ENCODE measurements at regions not wholly inside any gene's neighbourhood (a gene's known extent, or its start where the extent isn't known, plus 50 kb on each side); places are given as distances from the start of the nearest gene placed in this dataset.
"Not testable (repeated sequence)": the region's sequence is repeated elsewhere in the genome, so short reads cannot be mapped to it uniquely, and the experiment has no call there.

DNA sequence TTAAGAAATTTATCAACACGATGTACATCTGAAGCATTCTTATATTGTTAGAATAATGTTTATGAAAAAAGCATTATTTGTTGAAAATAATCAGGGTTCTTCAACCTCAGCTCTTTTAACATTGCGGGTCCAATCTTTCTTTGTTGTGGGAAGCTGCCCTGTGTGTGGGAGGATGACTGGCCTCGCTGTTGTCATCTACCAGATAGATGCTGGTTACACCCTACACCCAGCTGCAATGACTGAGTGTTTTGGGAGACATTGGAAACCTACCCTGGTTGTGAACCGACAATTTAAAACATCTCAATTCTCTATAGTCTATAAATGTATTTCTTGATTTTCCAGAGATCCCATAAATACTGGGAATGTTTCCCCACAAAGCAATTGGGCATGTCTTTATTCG is 794.2 kb upstream of the CDH10 start:
- DNase-seq: no peak
- H3K36me3 ChIP-seq (ENCODE audit: control insufficient read depth, insufficient read depth, low read length): no peaks in the 10 kb centered on the region
- no peaks in the 10 kb centered on the region for H3K4me1 ChIP-seq (ENCODE audit: control insufficient read depth, insufficient read depth, low read length)
- no peaks in the 10 kb centered on the region for H3K27me3 ChIP-seq (ENCODE audit: control insufficient read depth, insufficient read depth, low read length)
- peaks cover 2% of the 10 kb centered on the region for H3K9me3 ChIP-seq (replicated peaks; ENCODE audit: control insufficient read depth, low read depth, low read length)
- no peak overlapping the region for H3K4me3 ChIP-seq (ENCODE audit: low read length)
- WGBS (ENCODE audit: insufficient coverage): 100% methylated on average over 1 of the region's 5 CpGs
- H3K27ac ChIP-seq (ENCODE audit: low read length): no peak overlapping the region

DNA sequence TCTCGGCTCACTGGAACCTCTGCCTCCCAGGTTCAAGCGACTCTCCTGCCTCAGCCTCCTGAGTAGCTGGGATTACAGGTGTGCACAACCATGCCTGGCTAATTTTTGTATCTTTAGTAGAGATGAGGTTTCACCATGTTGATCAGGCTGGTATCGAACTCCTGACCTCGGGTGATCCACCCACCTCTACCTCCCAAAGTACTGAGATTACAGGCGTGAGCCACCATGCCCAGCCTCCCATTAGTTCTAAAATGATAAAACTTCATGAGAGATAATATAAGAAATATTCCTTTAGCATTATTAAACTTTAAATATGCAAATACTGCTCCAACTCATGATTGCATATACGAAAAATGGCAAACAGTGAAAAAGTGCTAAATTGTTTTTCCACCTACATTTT is 793.6 kb upstream of the CDH10 start:
- H3K27me3 ChIP-seq (ENCODE audit: control insufficient read depth, insufficient read depth, low read length); H3K36me3 ChIP-seq (ENCODE audit: control insufficient read depth, insufficient read depth, low read length); H3K4me1 ChIP-seq (ENCODE audit: control insufficient read depth, insufficient read depth, low read length); H3K4me3 ChIP-seq (ENCODE audit: low read length); DNase-seq; H3K9me3 ChIP-seq (replicated peaks; ENCODE audit: control insufficient read depth, low read depth, low read length); H3K27ac ChIP-seq (ENCODE audit: low read length): not testable (repeated sequence)
- WGBS (ENCODE audit: insufficient coverage): no CpG with 5 or more reads among the region's 6 CpGs

DNA sequence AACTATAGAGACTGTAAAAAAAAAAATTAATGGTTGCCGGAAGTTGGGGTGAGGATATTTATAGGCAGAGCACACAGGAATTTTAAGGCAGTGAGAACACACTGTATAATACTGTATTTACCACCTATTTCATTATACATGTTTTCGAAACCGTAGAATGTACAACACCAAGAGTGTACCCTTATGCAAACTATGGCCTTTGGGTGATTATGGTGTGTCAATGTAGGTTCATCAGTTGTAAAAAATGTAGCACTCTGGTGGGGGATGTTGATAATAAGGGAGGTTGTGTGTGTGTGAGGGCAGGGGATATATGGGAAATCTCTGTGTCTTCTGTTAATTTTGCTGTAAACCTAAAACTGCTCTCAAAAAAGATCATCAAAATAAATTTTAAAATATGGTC is 791.7 kb upstream of the CDH10 start:
- no peak for DNase-seq
- H3K36me3 ChIP-seq (ENCODE audit: control insufficient read depth, insufficient read depth, low read length): no peaks in the 10 kb centered on the region
- H3K4me1 ChIP-seq (ENCODE audit: control insufficient read depth, insufficient read depth, low read length): no peaks in the 10 kb centered on the region
- no peak overlapping the region for H3K4me3 ChIP-seq (ENCODE audit: low read length)
- 100% methylated on average over 2 of the region's 3 CpGs for WGBS (ENCODE audit: insufficient coverage)
- no peak overlapping the region for H3K27ac ChIP-seq (ENCODE audit: low read length)
- no peaks in the 10 kb centered on the region for H3K27me3 ChIP-seq (ENCODE audit: control insufficient read depth, insufficient read depth, low read length)
- peaks cover 2% of the 10 kb centered on the region for H3K9me3 ChIP-seq (replicated peaks; ENCODE audit: control insufficient read depth, low read depth, low read length)

DNA sequence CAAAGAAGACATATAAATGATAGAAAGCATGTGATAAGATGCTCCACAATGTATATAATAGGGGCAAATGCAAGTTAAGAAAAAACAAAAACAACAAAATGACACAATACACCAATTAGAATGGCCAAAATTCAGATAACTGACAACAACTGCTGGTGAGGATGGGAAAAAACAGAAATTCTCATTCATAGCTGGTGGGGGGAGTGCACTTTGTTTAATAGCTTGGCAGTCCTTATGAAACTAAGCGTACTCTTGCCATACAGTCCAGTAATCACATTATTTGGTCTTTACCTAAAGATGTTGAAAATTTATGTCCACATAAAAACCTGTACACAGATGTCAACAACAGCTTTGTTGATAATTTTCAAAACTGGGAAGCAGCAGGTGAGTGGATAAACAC is 791.1 kb upstream of the CDH10 start:
- no peaks in the 10 kb centered on the region for H3K27me3 ChIP-seq (ENCODE audit: control insufficient read depth, insufficient read depth, low read length)
- no CpG with 5 or more reads among the region's 1 CpG for WGBS (ENCODE audit: insufficient coverage)
- H3K9me3 ChIP-seq (replicated peaks; ENCODE audit: control insufficient read depth, low read depth, low read length): peaks cover 2% of the 10 kb centered on the region
- no peaks in the 10 kb centered on the region for H3K4me1 ChIP-seq (ENCODE audit: control insufficient read depth, insufficient read depth, low read length)
- no peak for DNase-seq
- no peak overlapping the region for H3K27ac ChIP-seq (ENCODE audit: low read length)
- H3K36me3 ChIP-seq (ENCODE audit: control insufficient read depth, insufficient read depth, low read length): no peaks in the 10 kb centered on the region
- H3K4me3 ChIP-seq (ENCODE audit: low read length): no peak overlapping the region

DNA sequence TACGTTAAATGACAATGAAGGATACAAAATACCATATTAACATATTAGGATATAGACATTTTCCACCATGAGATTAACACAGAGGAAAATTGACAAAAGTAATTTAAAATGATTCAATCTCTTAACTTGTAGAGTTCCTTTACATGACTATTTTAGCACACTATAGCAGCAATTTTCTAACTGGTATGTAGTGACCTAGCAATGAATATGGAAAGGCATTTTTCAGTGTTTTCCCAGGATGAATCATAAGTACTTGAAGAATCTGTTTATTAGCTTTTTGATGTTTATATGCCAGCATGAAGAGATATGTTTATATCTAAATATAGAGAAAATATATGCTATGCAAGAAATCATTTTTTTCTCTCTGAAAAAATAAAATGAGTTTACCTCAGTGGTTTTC is 782.5 kb upstream of the CDH10 start:
- Histone ChIP-seq H3K9me3 (replicated peaks; ENCODE audit: control insufficient read depth, low read depth, low read length) (no peaks in the 10 kb centered on the region), H3K27me3 (ENCODE audit: control insufficient read depth, insufficient read depth, low read length) (no peaks in the 10 kb centered on the region), H3K27ac (ENCODE audit: low read length) (no peak overlapping the region), H3K36me3 (ENCODE audit: control insufficient read depth, insufficient read depth, low read length) (no peaks in the 10 kb centered on the region), H3K4me3 (ENCODE audit: low read length) (no peak overlapping the region), H3K4me1 (ENCODE audit: control insufficient read depth, insufficient read depth, low read length) (no peaks in the 10 kb centered on the region)
- no CpG with 5 or more reads among the region's 1 CpG for WGBS (ENCODE audit: insufficient coverage)
- no peak for DNase-seq

DNA sequence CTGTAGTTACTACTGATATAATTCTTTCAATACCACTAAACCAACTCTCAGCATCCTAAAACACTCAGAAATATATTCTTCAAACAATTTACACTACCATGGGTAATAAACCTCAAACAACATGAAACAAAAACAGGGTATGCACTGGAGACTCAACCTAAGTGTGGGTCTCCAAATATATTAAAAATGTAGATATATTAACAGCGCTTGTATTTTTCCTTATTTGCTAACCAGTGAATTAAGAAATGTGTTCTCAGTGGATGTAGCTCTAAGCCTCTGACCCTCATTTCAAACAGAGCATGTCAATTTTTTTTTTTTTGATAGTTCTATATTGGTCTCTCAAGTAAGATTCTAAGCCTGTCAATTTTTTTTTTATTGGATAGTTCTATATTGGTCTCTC is 778.5 kb upstream of the CDH10 start:
- DNase-seq: no peak
- Histone ChIP-seq H3K4me1 (ENCODE audit: control insufficient read depth, insufficient read depth, low read length) (no peaks in the 10 kb centered on the region), H3K9me3 (replicated peaks; ENCODE audit: control insufficient read depth, low read depth, low read length) (no peaks in the 10 kb centered on the region), H3K27me3 (ENCODE audit: control insufficient read depth, insufficient read depth, low read length) (no peaks in the 10 kb centered on the region), H3K27ac (ENCODE audit: low read length) (no peak overlapping the region), H3K4me3 (ENCODE audit: low read length) (no peak overlapping the region), H3K36me3 (ENCODE audit: control insufficient read depth, insufficient read depth, low read length) (no peaks in the 10 kb centered on the region)
- WGBS (ENCODE audit: insufficient coverage): no CpG with 5 or more reads among the region's 1 CpG

DNA sequence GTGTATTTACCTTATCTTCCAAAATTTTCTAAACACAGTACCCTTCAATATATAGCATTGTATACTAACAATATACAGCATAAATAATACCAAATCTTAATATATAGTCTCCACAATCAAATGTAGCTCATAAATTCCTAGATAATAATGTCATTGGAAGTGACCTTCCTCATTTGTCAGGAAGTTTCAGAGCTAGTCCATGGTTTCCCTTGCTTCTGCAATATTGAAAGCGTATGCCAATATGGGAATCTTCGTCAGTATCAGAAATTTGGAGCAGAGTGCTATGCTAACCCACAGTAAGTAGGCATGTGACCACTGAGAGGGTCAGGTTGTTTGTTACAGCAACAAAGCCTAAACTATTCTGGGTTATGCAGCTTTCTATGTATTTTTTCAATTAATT is 774.9 kb upstream of the CDH10 start:
- Histone ChIP-seq H3K27ac (ENCODE audit: low read length) (no peak overlapping the region), H3K4me1 (ENCODE audit: control insufficient read depth, insufficient read depth, low read length) (no peaks in the 10 kb centered on the region), H3K27me3 (ENCODE audit: control insufficient read depth, insufficient read depth, low read length) (no peaks in the 10 kb centered on the region), H3K36me3 (ENCODE audit: control insufficient read depth, insufficient read depth, low read length) (no peaks in the 10 kb centered on the region), H3K4me3 (ENCODE audit: low read length) (no peak overlapping the region), H3K9me3 (replicated peaks; ENCODE audit: control insufficient read depth, low read depth, low read length) (no peaks in the 10 kb centered on the region)
- no CpG with 5 or more reads among the region's 2 CpGs for WGBS (ENCODE audit: insufficient coverage)
- DNase-seq: no peak

DNA sequence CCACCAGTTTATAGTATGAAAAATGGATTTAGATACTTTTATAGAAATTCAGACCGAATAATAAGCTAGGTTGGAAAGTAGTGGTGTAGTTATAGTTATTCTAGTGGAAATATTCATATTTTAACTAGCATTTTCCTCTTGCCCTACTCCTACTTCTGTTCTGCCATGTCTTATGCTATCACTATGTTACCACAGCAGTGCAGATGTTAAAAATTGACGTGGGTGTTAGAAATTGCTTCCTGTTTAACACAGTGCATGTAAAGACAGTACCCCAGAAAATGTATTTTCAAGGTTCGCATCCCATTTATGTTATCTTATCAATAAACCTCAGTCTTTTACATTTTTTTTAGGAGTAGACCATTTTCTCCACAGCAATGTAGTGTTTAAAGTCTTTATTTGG is 774.2 kb upstream of the CDH10 start:
- WGBS (ENCODE audit: insufficient coverage): no CpG with 5 or more reads among the region's 3 CpGs
- no peaks in the 10 kb centered on the region for H3K9me3 ChIP-seq (replicated peaks; ENCODE audit: control insufficient read depth, low read depth, low read length)
- H3K27ac ChIP-seq (ENCODE audit: low read length): no peak overlapping the region
- no peaks in the 10 kb centered on the region for H3K4me1 ChIP-seq (ENCODE audit: control insufficient read depth, insufficient read depth, low read length)
- H3K36me3 ChIP-seq (ENCODE audit: control insufficient read depth, insufficient read depth, low read length): no peaks in the 10 kb centered on the region
- H3K27me3 ChIP-seq (ENCODE audit: control insufficient read depth, insufficient read depth, low read length): no peaks in the 10 kb centered on the region
- no peak overlapping the region for H3K4me3 ChIP-seq (ENCODE audit: low read length)
- no peak for DNase-seq

DNA sequence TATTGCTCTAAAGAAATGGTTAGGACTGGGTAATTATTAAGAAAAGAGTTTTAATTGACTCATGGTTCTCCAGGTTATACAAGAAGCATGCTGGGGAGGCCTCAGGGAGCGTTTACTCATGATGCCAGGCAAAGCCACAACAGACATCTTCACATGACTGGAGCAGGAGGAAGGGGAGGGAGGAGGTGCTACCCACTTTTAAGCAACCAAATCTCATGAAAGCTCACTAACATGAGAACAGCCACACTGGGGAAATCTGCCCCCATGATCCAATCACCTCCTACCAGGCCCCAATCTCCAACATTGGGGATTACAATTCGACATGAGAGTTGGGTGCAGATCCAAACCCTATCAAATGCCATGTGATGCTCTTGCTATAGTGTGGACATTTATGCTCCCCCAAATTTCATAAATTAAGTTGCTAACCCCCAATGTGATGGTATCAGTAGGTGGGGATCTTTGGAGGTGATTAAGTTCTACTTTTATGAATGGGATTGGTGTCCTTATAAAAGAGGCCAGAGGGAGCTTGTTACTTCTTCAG is 773.6 kb upstream of the CDH10 start:
- WGBS (ENCODE audit: insufficient coverage): 40% methylated on average over 1 of the region's 2 CpGs
- no peaks in the 10 kb centered on the region for H3K36me3 ChIP-seq (ENCODE audit: control insufficient read depth, insufficient read depth, low read length)
- no peak overlapping the region for H3K4me3 ChIP-seq (ENCODE audit: low read length)
- no peak for DNase-seq
- H3K27me3 ChIP-seq (ENCODE audit: control insufficient read depth, insufficient read depth, low read length): no peaks in the 10 kb centered on the region
- no peaks in the 10 kb centered on the region for H3K9me3 ChIP-seq (replicated peaks; ENCODE audit: control insufficient read depth, low read depth, low read length)
- no peaks in the 10 kb centered on the region for H3K4me1 ChIP-seq (ENCODE audit: control insufficient read depth, insufficient read depth, low read length)
- H3K27ac ChIP-seq (ENCODE audit: low read length): no peak overlapping the region

DNA sequence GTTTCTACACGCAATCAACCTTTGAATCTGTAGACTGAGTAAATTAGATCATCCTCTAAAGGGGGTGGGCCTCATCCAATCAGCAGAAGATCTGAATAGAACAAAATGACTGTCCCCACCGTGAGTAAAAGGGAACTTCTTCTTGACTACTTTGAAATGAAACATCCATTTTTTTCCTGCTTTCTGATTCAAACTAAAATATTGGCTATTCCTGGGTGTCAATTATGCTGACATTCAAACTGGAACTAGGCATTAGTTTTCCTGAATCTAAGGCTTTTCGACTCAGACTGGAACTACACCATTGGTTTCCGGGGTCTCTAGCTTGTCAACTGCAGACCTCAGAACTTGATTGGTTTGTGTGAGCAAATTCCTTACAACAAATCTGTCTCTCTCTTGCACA is 772.2 kb upstream of the CDH10 start:
- H3K27me3 ChIP-seq (ENCODE audit: control insufficient read depth, insufficient read depth, low read length): no peaks in the 10 kb centered on the region
- H3K36me3 ChIP-seq (ENCODE audit: control insufficient read depth, insufficient read depth, low read length): no peaks in the 10 kb centered on the region
- no peak overlapping the region for H3K27ac ChIP-seq (ENCODE audit: low read length)

DNA sequence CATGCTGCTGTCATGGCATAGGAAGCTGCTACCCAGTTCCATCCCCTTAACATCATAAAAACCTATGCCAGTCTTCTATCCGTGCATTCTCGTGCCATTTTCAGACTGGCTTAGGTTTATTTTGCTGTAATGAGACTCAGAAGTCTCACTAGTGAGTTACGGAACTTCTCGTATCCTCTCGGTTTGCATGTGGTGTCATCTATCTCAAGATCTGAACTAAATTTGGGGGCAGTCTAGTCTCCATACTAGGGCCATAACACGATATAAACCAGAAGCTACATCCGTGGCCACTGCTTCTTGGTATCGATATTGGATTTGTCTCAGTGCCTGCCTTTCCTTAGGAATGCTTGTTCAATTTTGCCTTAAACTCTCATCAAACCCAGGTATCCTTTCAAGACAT is 771.2 kb upstream of the CDH10 start:
- WGBS (ENCODE audit: insufficient coverage): 97% methylated on average over 6 of the region's 8 CpGs
- H3K4me1 ChIP-seq (ENCODE audit: control insufficient read depth, insufficient read depth, low read length): no peaks in the 10 kb centered on the region
- H3K4me3 ChIP-seq (ENCODE audit: low read length): no peak overlapping the region
- no peaks in the 10 kb centered on the region for H3K9me3 ChIP-seq (replicated peaks; ENCODE audit: control insufficient read depth, low read depth, low read length)
- H3K36me3 ChIP-seq (ENCODE audit: control insufficient read depth, insufficient read depth, low read length): no peaks in the 10 kb centered on the region
- no peaks in the 10 kb centered on the region for H3K27me3 ChIP-seq (ENCODE audit: control insufficient read depth, insufficient read depth, low read length)
- H3K27ac ChIP-seq (ENCODE audit: low read length): no peak overlapping the region
- no peak for DNase-seq

More for the DNA sequence above, 772.2 kb upstream of the CDH10 start:
- no peaks in the 10 kb centered on the region for H3K4me1 ChIP-seq (ENCODE audit: control insufficient read depth, insufficient read depth, low read length)
- no CpG with 5 or more reads among the region's 4 CpGs for WGBS (ENCODE audit: insufficient coverage)
- no peaks in the 10 kb centered on the region for H3K9me3 ChIP-seq (replicated peaks; ENCODE audit: control insufficient read depth, low read depth, low read length)
- no peak for DNase-seq
- H3K4me3 ChIP-seq (ENCODE audit: low read length): no peak overlapping the region

Measured in muscle of leg (tissue), 3 donors.